Endometrial microvascular endothelial cells (primary cell): ENCODE measurements at regions not wholly inside any gene's neighbourhood (a gene's known extent, or its start where the extent isn't known, plus 50 kb on each side); places are given as distances from the start of the nearest gene placed in this dataset.

Experiments used
- in situ Hi-C: cut with HindIII; loops from 2 replicates; pipeline ENCODE4 v1.10.0; 2017; ENCODE audit warnings: low sequenced_read_pairs, low pct_unique_long_range_greater_than_20kb; ENCODE audit errors: inconsistent ontology term

DNA sequence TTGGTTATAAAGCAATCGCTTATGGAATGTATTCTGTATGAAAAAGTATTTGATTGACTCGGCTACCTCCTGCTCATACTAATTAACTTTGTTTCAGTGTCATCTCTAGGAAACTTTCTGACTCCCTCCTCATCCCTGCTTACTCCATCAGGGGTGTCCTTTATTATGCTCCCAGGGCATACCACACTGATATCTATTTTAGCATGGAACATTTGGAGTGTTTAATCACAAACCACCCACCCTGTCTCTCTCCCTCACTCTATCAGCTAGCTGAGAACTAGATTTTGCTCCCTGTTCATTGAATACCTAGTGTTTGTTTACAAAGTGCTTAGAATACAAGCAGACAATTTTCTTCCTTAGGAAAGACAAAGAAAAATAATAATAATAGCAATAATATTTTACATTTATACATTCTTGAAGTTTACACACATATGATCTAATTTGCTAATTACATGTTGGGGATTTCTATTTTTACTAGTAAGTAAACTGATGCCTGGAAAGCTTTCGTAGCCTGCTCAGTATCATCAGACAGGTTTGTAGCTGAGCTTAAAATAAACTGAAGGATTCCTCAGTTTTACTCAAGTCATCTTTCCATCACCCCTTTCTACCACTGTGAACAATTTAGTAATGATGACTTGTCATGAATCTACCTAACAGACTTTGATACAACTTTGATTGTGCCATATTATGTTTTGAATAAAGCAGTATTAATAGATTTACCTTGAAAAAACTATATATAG lies 811.4 kb upstream of the HS3ST1 start:
- in situ Hi-C loops: no loop called here

DNA sequence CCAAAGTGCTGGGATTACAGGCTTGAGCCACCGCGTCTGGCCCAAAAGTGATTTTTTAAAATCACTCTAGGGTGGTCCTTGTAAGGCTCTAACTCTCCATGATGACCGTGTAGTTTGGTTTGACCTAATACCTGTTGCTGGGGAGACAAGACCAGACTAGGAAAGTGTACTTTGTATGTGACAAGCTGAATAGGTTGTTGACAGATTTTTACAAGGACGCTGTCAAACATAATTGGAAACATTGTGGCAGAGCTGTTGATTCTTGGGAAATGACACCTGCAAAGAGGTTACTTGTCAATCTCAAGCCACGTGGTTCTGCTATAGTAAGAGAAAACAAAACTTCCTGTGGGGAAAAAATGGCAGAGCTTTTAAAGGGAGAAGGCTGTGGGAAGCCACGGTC lies 802.4 kb upstream of the HS3ST1 start:
- in situ Hi-C loops: no loop called here

DNA sequence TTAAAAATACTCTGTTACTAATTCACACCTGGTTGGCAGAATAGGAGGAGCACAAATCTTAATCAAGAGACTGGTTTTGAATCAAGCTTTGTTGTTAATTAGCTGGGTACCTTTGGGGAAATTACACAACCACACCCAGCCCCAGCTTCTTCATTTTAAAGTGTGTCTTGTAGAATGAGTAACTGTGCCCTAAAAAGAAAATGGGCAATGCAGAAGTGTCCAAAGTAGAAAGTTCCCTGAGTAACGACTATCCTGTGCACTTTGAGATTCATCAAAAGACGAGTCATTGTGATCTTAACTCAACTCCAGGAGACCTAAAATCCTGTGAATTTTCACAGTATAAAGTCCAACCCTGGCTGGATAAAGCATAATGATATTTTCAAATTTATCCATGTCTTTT lies 792.3 kb upstream of the HS3ST1 start:
- in situ Hi-C loops: no loop called here

DNA sequence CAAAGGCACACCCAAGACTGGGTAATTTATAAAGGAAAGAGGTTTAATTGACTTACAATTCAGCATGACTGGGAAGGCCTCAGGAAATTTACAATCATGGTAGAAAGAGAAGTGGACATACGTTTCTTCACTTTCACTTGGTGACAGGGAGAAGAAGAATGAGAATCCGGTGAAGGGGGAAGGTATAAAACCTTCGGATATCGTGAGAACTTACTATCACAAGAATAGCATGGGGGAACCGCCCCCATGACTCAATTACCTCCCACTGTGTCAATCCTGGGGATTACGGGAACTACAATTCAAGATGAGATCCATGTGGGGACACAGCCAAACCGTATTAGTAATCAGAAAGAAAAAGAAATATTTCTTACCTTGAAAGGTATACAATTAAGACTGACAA lies 782.9 kb upstream of the HS3ST1 start:
- in situ Hi-C loops: no loop called here

DNA sequence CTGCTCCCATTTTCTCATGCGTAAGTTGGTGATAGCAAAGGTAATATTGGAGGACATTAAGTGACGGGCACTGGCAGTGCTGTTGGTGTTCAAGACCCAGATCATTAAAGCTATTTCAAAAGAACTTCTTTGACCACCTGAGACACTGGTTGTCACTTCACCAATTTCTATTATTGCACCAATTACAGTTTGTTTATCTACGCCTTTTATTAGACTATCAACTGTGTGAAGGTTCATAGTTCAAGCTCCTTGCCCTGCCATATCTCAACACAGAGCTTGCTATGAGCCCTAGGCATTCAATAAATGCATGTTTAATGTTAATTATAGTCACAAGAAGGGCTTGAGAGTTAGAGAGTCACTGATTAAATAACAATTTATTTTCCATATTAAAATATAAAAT lies 778.7 kb upstream of the HS3ST1 start:
- in situ Hi-C loops: no loop called here

DNA sequence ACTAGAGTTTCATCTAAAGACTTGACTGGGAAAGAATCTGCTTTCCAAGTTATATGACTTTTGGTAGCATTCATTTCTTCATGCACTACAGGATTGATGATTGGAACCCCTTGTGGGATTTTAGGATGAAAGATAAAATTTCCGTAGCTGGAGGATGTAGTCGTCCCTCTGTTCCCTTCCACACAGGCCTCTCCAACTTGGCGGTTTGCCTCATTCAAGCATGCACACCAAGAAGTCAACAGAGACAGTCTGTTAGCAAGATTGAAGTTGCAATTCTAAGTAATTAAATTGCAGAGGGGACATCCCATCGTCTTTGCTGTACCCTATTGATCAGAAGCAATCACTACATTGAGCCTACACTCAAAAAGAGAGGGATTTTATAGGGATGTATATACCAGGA lies 777.4 kb upstream of the HS3ST1 start:
- in situ Hi-C loops: no loop called here

DNA sequence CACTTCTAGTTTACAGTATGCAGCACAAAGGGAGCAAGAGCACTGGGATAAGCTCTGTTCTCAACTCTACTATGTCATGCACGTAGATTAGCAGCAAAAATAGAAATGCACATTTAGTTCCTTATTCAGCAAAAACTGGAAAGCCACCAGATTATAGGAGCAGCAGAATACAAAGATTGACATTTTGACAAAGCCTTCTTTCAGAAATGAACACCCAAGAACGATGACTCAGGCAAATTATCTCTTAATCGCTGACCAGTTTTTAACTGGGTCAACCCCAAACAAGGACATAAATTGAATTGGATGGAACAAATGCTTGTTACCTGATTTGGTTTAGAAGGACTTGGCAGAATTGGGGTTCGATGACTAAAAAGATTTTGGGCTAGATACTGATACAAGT lies 775.3 kb upstream of the HS3ST1 start:
- in situ Hi-C loops: no loop called here

DNA sequence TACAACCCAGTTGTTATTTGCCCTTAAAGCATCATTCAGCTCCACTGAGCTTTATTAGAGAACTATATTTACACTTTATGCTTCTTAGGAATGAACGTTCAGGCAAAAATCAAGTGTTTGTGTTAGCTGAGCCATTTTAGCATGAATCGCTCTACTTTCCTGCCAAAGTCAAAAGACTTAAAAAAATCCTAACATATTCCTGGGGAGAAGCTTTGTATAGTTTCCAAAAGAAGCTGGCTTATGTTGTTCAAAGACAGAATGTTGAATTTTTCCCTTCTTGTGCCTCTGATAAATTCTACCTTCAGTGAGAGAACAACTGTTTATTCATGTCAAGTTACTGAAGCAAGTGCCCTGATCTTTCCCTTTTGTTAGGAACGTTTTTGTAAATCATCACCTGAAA lies 771.5 kb upstream of the HS3ST1 start:
- in situ Hi-C loops: no loop called here

DNA sequence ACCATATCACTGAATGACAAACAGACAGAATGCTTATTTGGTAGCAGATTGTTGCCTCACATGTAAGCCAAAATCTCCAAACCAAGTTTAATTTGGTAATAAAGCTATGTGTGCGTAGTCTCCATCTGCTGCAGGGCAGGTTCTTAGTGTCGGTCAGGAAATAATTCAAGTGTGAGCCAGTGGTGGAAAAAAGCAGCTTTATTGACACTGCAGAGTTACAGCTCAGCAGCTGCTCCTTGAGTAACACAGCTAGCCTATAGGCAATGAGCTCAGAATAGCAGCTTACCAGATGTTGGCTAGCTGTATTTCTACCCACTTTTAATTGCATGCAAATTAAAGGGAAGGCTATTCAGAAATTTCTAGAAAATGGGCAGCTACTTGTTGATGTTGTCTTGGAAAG lies 757.8 kb upstream of the HS3ST1 start:
- in situ Hi-C loops: no loop called here

DNA sequence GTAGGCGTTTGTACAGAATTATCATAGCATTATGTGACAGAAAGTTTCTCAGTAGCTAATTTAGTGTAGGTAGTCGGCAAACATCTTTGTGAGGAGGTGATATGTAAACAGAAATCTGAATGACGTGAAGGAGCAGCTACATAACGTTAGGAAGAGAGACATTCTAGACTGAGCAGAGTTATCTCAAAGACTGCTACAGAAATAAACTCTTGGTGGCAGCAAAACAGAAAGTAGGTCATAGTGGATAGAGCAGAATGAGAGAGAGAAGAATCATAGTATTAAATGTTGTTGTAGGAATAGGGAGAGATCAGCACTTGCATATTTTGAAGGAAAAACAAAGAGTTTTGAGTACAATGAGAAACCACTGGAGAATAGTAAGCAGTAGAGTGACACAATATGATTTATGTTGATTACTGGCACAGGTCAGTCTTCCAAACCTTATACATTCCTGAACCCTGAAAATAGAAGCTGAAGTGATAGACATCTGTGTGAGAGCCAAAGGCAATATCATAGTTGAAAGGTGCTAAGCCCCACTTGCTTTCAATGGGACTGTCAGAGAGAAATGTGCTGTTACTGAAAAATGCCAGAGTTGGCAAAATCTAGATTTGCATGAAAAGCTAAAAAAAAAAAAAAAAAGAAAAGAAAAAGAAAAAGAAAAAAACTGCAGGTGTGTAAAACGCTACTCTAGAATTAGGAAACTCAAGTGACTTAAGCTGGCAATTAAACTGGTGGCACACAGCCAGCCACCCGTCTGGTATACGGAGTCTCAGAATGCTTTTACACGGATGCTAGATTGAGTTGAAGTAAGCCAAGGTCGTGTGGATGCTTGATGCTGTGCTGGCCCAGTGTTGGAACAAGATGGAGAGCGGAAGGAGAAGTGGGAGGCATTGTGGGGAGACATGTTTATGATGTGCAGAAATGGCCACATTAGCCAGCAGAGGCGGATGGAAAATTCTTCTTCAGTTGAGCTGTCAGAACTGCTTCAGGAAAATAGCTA lies 750.2 kb upstream of the HS3ST1 start:
- in situ Hi-C loops: no loop called here

DNA sequence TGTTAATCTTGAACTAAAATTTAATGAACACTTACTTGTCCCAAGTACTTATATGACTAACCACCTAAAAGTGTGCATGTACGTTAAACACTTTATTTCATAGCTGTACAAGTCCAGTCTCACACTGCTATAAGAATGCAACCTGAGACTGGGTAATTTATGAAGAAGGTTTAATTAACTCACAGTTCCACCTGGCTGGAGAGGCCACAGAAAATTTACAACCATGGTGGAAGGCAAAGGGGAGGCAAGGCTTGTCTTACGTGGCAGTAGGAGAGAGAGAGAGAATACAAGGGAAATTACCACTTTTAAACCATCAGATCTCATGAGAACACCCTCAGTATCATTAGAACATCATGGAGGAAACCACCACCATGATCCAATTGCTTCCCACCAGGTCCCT lies 748.7 kb upstream of the HS3ST1 start:
- in situ Hi-C loops: no loop called here

DNA sequence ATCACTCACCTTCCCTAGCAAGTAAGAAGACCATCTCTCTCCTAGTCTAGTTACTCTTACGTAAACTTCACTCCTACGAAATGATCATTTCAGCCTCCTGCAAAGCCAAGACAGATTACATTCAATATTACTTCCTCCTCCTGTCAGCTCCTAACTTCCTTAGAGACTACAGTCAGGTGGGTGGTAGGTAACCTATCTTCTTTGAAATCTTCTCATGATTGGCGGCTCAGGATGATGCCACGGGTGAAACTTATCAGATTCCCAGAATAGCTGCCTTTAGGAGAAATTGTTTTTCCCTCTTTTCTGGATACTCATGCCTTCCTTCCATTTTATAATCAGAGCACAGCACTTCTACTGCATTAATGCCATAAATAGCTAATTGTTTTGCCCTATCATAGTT lies 744.8 kb upstream of the HS3ST1 start:
- in situ Hi-C loops: no loop called here

DNA sequence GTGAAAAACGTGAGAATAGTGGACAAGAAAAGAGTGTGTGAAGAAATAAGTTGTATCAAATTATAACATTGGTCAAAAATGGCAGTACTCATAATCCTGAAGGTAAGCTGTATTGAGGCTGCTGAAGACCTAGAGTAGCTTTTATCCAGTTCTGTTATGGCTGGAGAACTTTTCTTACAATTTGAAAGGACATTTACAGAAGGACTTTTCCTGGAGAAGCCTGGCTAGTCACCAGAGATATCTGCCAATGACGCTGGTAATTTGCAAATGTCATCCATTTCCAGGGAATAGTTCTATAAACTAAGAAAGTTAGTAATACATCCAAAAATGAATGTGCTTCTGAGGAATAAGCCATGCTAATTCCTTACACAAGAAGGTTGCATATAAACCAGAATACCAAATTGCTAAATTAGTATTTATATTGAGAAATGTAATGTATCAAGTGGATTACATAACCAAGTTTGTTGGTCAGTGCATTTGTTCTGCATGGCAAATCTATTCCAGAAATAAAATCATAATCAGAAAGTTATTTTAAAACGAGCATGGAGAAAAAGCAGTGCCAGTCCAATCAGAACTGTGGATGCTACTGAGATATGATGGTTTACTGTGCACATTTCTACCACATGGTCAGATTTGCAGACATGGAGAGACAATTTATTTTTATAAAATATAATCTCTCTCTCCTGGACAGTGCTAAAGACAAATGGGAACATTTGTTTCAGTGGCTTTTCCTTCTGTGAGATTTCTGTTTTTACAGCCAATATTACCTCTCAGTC lies 743.7 kb upstream of the HS3ST1 start:
- in situ Hi-C loops: no loop called here

DNA sequence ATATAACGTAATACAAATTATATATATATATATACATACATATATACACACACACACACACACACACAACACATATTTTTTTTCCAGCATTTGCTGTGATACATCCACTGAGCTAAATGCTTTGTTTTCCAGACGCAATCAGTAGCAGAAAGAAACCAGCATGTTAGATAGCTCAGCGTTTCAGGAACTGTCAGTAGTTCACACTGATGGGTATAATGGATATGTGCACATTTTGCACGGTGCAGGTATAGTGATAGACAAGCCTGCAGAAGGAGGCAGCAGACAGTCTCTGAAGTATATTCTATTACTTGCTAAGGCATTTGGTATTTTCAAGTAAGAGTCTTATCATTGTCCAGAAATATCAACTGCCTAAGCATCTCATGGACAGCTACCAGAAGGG lies 741.6 kb upstream of the HS3ST1 start:
- in situ Hi-C loops: no loop called here

DNA sequence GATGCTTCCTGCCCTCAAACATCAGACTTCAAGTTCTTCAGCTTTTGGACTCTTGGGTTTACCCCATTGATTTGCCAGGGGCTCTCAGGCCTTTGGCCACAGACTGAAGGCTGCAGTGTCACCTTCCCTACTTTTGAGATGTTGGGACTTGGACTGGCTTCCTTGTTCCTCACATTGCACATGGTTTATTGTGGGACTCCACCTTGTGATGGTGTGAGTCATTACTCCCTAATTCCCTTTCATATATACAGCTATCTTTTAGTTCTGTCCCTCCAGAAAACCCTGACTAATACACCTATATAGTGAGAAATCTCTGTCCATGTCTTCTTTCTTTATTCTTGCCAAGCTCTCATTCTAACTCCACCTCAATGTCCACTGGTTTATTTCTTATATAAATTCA lies 736.9 kb upstream of the HS3ST1 start:
- in situ Hi-C loops: no loop called here

DNA sequence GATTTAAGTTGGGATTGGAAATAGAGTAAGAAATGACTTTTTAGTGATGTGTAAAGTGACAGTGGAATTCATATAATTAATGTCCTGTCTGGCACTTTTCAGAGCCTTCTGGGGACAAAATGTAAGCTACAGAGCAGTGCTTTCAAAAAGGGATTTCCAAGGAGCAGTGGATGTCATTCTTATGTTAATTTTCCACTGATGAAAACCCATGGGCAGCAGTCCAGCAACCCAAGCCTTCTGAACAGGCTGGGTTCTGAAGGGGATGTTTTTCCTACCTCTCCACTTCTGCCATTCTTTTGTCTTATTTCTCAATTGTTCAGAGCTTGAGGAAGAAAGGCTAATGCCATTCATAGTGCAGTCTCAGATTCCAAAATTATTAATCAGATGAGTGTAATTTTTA lies 717.6 kb upstream of the HS3ST1 start:
- in situ Hi-C loops: no loop called here

DNA sequence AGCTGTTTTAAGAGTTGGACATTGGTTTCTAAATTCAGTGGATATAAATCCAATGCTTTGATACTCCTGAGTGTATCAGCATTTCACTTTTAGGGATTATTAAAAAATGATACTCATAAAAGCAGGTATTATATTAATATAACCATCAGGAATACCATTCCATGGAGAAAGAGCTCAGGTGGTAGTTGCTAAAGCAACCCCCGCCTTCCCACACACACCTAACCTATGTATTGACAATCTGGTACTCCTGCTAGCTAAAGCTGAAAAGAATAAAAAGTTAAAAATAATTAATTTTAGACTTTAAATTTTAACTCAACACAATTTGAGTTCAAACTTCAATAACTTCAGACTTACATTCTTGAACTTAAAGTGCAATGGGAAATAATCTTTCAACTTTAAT lies 717.1 kb upstream of the HS3ST1 start:
- in situ Hi-C loops: no loop called here

DNA sequence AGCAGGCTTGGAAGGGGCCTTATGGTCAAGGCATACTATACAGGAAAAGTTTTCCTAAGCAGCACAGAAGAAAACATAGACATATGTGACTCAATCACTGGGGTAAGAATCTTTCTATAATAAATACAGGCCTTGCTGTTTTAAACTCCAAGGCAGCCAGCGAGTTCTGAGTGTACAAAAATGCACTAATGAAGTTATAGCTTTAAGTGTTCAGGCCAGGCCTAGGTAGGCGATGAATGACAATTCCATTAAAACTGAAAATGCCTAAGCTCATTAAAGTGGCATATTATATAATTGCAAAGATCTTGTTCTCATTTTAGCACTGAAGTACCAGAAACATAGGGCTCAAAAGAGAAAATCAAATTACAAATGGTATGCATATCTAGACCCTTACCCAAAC lies 716.4 kb upstream of the HS3ST1 start:
- in situ Hi-C loops: no loop called here

DNA sequence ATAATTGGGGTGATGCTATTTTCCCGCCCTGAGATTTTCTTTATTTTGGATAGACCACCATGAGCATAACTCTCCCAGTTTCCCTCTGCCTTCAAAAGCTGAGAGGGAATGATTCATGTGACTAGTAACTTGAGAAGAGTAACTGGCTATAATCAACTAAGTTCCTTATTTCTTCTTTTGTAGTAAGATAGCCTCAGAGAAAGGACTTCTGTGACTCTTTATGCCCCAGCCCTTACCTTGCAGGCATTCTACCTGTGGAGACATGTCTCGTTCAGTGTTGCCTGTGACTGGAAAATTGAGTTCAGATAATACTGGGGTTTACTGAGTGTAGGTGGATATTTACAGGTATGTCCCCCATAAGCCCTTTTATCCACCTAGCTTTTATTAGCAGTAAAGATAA lies 715.4 kb upstream of the HS3ST1 start:
- in situ Hi-C loops: no loop called here

DNA sequence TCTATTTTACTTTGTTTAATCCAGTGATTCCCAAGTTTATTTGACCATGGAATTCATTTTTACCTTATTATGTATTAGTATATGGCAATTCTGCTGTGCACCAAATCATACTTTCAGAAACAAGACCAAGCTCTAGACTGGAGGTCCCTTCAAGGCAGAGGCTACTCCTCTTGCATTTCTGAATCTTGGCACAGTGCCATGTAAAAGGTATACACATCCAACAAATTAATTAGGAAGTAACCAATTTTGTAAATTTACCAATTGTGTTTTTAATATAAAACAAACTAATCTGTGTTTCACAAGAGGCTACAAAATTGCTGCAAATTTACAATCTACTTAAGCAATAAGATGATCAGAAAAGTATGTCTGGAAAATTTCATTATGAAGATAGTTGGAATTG lies 712.2 kb upstream of the HS3ST1 start:
- in situ Hi-C loops: no loop called here
